Hepatocyte (in vitro differentiated cells): ENCODE measurements at regions not wholly inside any gene's neighbourhood (a gene's known extent, or its start where the extent isn't known, plus 50 kb on each side); places are given as distances from the start of the nearest gene placed in this dataset.

ENCODE experiments used
- DNase-seq: peaks from one replicate; pipeline ENCODE4 v3.0.0-alpha.2; 2016; ENCODE audit warnings: low spot score
- H2AFZ ChIP-seq: fragments of 200-600 bp; sonication (generic); 2 replicates; pipeline ENCODE4 v1.6.0; 2016; ENCODE audit warnings: antibody characterized with exemption, mild to moderate bottlenecking
- H3K27ac ChIP-seq: fragments of 200-600 bp; sonication (generic); 2 replicates; pipeline ENCODE4 v1.5.1; 2016; ENCODE audit warnings: mild to moderate bottlenecking
- H3K27me3 ChIP-seq: fragments of 200-600 bp; sonication (generic); 2 replicates; pipeline ENCODE4 v1.6.1; 2016
- H3K36me3 ChIP-seq: fragments of 200-600 bp; sonication (generic); replicated peaks from 2 replicates; pipeline ENCODE4 v1.5.1; 2016; ENCODE audit warnings: low read depth; ENCODE audit not compliant: insufficient read depth
- H3K4me1 ChIP-seq: fragments of 200-600 bp; sonication (generic); 2 replicates; pipeline ENCODE4 v1.5.1; 2016; ENCODE audit warnings: mild to moderate bottlenecking, moderate library complexity; ENCODE audit not compliant: insufficient read depth
- H3K4me2 ChIP-seq: fragments of 200-600 bp; sonication (generic); 2 replicates; pipeline ENCODE4 v1.6.0; 2016
- H3K4me3 ChIP-seq: fragments of 200-600 bp; sonication (generic); 2 replicates; pipeline ENCODE4 v1.5.1; 2016; ENCODE audit warnings: mild to moderate bottlenecking
- H3K79me2 ChIP-seq: fragments of 200-600 bp; sonication (generic); 2 replicates; pipeline ENCODE4 v1.6.0; 2017; ENCODE audit warnings: mild to moderate bottlenecking
- H3K9me2 ChIP-seq: fragments of 200-600 bp; sonication (generic); replicated peaks from 2 replicates; pipeline ENCODE4 v1.6.0; 2017; ENCODE audit warnings: mild to moderate bottlenecking; ENCODE audit not compliant: insufficient read depth
- H3K9me3 ChIP-seq: fragments of 200-600 bp; sonication (generic); 2 replicates; pipeline ENCODE4 v1.5.1; 2016; ENCODE audit warnings: low read depth, mild to moderate bottlenecking
- H4K20me1 ChIP-seq: fragments of 200-600 bp; sonication (generic); 2 replicates; pipeline ENCODE4 v1.6.0; 2016; ENCODE audit warnings: mild to moderate bottlenecking; ENCODE audit not compliant: insufficient read depth, poor library complexity, severe bottlenecking
- EZH2 ChIP-seq: fragments of 200-600 bp; sonication (generic); IDR thresholded peaks from 2 replicates; pipeline ENCODE4 v1.6.1; 2016; ENCODE audit warnings: antibody characterized with exemption, mild to moderate bottlenecking, borderline replicate concordance
- EZH2phosphoT487 ChIP-seq: fragments of 200-600 bp; sonication (generic); IDR thresholded peaks from one replicate; pipeline ENCODE4 v1.6.1; 2018; ENCODE audit warnings: antibody characterized with exemption, mild to moderate bottlenecking, low read depth, moderate library complexity; ENCODE audit not compliant: unreplicated experiment, severe bottlenecking
- WGBS: methylation state at CpG from one replicate; pipeline ENCODE4 v1.1.6; 2016; ENCODE audit warnings: low lambda C conversion rate; ENCODE audit errors: missing lambda C conversion rate; 5-methylcytosine and 5-hydroxymethylcytosine counted together
- TF ChIP-seq, protein P1 (sequence below): fragments of 200-600 bp; sonication (generic); IDR thresholded peaks from 2 replicates; pipeline ENCODE4 v1.5.1; 2016; ENCODE audit warnings: antibody characterized with exemption, mild to moderate bottlenecking; ENCODE audit not compliant: poor library complexity

DNA sequence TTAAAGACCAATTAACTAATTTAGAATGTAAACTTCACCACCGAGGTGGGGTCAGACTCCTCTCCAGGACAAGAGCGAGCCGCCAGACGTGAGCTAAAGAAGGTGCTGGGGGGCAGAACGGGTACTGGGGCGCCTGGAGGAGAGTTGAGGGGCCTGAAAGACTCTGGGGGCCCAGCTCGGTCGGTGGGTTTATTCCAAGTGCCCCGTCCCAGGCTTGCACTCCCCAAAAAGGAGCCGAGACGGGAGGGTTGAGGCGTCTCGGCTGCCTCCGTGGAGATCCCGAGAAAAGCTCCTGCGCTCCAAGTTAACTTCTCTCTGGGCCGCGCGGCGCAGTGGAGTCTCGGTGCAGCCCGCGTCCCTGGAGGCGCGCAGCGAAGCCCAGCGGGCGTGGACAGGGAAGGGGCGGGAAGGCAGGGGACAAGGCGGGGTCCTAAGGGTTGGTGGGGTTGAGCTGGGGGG, 553.3 kb downstream of the TFEC start:
- Histone ChIP-seq H3K36me3 (no peaks in the 10 kb centered on the region), H3K9me2 (no peaks in the 10 kb centered on the region), H3K4me3 (peak overlapping the region; percentile 43), H3K79me2 (no peaks in the 10 kb centered on the region), H3K4me1 (no peaks in the 10 kb centered on the region), H3K9me3 (no peaks in the 10 kb centered on the region), H4K20me1 (no peaks in the 10 kb centered on the region), H3K27ac (no peak overlapping the region), H3K4me2 (peak overlapping the region; percentile 90), H2AFZ (peak overlapping the region; percentile 77), H3K27me3 (peaks cover 11% of the 10 kb centered on the region)
- peak; percentile 59 for DNase-seq
- 3% methylated on average over 29 of the region's 30 CpGs for WGBS
- TF ChIP-seq EZH2phosphoT487 (no peak), EZH2 (no peak)
- TF ChIP-seq, protein P1, sequence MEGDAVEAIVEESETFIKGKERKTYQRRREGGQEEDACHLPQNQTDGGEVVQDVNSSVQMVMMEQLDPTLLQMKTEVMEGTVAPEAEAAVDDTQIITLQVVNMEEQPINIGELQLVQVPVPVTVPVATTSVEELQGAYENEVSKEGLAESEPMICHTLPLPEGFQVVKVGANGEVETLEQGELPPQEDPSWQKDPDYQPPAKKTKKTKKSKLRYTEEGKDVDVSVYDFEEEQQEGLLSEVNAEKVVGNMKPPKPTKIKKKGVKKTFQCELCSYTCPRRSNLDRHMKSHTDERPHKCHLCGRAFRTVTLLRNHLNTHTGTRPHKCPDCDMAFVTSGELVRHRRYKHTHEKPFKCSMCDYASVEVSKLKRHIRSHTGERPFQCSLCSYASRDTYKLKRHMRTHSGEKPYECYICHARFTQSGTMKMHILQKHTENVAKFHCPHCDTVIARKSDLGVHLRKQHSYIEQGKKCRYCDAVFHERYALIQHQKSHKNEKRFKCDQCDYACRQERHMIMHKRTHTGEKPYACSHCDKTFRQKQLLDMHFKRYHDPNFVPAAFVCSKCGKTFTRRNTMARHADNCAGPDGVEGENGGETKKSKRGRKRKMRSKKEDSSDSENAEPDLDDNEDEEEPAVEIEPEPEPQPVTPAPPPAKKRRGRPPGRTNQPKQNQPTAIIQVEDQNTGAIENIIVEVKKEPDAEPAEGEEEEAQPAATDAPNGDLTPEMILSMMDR: no peak

DNA sequence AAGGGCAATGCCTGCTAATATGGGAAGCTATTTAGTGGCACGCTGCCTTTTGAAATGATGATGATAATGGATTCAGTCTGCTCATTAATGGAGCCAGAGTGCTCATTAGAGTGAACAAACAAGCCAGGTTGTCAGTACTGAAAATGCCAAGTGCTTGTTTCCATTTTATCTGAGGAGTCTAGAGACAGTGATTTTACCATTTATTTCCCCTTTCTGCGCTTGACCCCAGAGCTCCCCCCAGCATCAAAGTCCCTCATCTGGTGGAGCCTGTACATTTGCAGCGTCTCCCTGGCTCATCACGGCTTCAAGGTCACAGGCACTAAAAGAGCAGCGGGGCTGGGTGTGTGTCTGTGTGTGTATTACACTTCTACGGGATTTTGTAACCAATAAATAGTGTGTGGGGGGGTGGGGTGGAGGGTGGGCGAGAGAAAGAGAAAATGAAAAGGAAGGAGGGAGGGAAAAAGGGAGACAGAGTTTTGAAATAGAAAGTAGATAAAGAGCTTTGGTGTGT, 553.8 kb downstream of the TFEC start:
- Histone ChIP-seq H2AFZ (peak overlapping the region; percentile 77), H3K9me2 (peaks cover under 1% of the 10 kb centered on the region), H3K9me3 (no peaks in the 10 kb centered on the region), H3K27me3 (peaks cover 11% of the 10 kb centered on the region), H3K4me2 (peak overlapping the region; percentile 90), H3K4me1 (no peaks in the 10 kb centered on the region), H3K36me3 (no peaks in the 10 kb centered on the region), H3K4me3 (peak overlapping the region; percentile 43), H3K79me2 (no peaks in the 10 kb centered on the region), H4K20me1 (no peaks in the 10 kb centered on the region), H3K27ac (no peak overlapping the region)
- 6% methylated on average over 6 of the region's 7 CpGs for WGBS
- TF ChIP-seq EZH2phosphoT487: no peak
- no peak for TF ChIP-seq EZH2
- TF ChIP-seq, protein P1: no peak
- DNase-seq: peak; percentile 6

DNA sequence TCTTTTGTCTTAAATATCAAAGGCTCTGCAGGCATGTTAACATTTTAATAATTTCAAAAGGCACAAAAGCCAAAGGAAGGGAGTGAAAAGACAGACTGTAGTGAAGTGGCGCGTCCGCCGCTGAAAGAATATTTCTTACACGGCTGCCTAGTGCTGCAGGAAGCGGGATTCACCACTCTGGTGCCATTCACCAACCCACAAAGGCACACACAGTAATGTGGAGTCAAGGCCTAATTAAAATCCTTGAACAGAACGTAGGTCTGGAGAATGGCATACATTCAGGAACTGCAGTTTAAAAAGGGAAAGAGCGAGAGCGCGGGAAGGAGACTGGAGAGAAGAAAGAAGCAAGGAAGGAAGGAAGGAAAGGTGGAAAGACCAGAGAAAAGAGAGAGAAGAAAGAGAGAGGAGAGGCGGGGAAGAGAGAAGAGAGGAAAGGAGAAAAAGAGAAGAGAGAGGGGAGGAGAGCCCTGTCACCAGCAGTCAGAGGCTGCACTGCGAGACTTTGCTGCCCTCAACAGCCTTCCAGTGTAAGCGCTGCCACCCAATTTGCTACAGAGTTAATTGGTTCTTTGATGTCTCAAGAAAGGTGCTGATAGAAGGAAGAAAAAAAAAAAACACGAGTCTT, 554.0 kb downstream of the MDFIC start:
- Histone ChIP-seq H4K20me1 (no peaks in the 10 kb centered on the region), H3K27me3 (peaks cover 11% of the 10 kb centered on the region), H3K27ac (no peak overlapping the region), H3K9me3 (no peaks in the 10 kb centered on the region), H3K4me1 (no peaks in the 10 kb centered on the region), H3K4me3 (no peak overlapping the region), H3K4me2 (peak overlapping the region; percentile 90), H2AFZ (no peak overlapping the region), H3K79me2 (no peaks in the 10 kb centered on the region), H3K9me2 (peaks cover 3% of the 10 kb centered on the region), H3K36me3 (no peaks in the 10 kb centered on the region)
- DNase-seq: peak; percentile 44
- 56% methylated on average over 13 of the region's 14 CpGs for WGBS
- TF ChIP-seq EZH2 (no peak), EZH2phosphoT487 (no peak)
- TF ChIP-seq, protein P1: peak; percentile 46
